ENCODE measurements at regions not wholly inside any gene's neighbourhood (a gene's known extent, or its start where the extent isn't known, plus 50 kb on each side); places are given as distances from the start of the nearest gene placed in this dataset.
A peak's percentile ranks its signal among the peaks of the same experiment; 100 is the strongest.

- H2BK5ac ChIP-seq (ENCODE audit: low read length), result no peak overlapping the region
- H3K9ac ChIP-seq (ENCODE audit: low read depth, low read length, poor library complexity), result no peak overlapping the region
- H3K23ac ChIP-seq (ENCODE audit: low read depth, low read length, poor library complexity), result no peak overlapping the region
- no peak overlapping the region for H2BK15ac ChIP-seq (ENCODE audit: low read length)
- no peak overlapping the region for H4K8ac ChIP-seq (ENCODE audit: low read depth, low read length)
- H2BK120ac ChIP-seq (ENCODE audit: low read depth, low read length), result no peak overlapping the region
- H2BK12ac ChIP-seq (ENCODE audit: low read length), result no peak overlapping the region
- no peak overlapping the region for H2AFZ ChIP-seq (ENCODE audit: low read length)
- H3K4me1 ChIP-seq (ENCODE audit: control insufficient read depth in 2 of 2, insufficient read depth in 1 of 2, low read depth in 1 of 2, low read length in 2 of 2), result peaks cover 0 to 1% of the 10 kb centered on the region in 2 donors
- H2AK5ac ChIP-seq (ENCODE audit: low read depth, low read length), result no peak overlapping the region
- H3K79me1 ChIP-seq (ENCODE audit: low read depth, low read length), result no peaks in the 10 kb centered on the region
- H3K9me3 ChIP-seq (replicated peaks in 1 of 2; ENCODE audit: control insufficient read depth in 2 of 2, insufficient read depth in 1 of 2, low read depth in 1 of 2, low read length in 2 of 2), result no peaks in the 10 kb centered on the region
- no peak overlapping the region for H3K14ac ChIP-seq (ENCODE audit: low read length)
- no CpG with 5 or more reads among the region's 3 CpGs for WGBS, 2 donors (ENCODE audit: extremely low coverage in 2 of 2, insufficient read length in 2 of 2, insufficient replicate concordance in 1 of 2)
- H3K36me3 ChIP-seq (replicated peaks in 1 of 2; ENCODE audit: control insufficient read depth in 2 of 2, insufficient read depth in 2 of 2, low read length in 2 of 2), result no peaks in the 10 kb centered on the region
- no peak for DNase-seq (ENCODE audit: low spot score)
- H3K4me3 ChIP-seq (ENCODE audit: low read length in 2 of 2), result no peak overlapping the region
- H4K91ac ChIP-seq (ENCODE audit: low read depth, low read length, poor library complexity), result no peak overlapping the region
- H3K4me2 ChIP-seq (ENCODE audit: insufficient read depth, low read length, poor library complexity, severe bottlenecking), result no peak overlapping the region
- no peak overlapping the region for H3K4ac ChIP-seq (ENCODE audit: low read length)
- H3K18ac ChIP-seq (ENCODE audit: low read length), result no peak overlapping the region
- H3K27me3 ChIP-seq (ENCODE audit: control insufficient read depth in 3 of 3, insufficient read depth in 3 of 3, low read depth in 1 of 3, low read length in 3 of 3), result peaks cover 0 to 4% (median 0%) of the 10 kb centered on the region in 3 experiments
- no peak overlapping the region for H3K27ac ChIP-seq (replicated peaks; ENCODE audit: low read length)
These were observed 134.2 kb upstream of the PIK3C3 start for GRCh38 chr18:41820784-41821183.

DNA sequence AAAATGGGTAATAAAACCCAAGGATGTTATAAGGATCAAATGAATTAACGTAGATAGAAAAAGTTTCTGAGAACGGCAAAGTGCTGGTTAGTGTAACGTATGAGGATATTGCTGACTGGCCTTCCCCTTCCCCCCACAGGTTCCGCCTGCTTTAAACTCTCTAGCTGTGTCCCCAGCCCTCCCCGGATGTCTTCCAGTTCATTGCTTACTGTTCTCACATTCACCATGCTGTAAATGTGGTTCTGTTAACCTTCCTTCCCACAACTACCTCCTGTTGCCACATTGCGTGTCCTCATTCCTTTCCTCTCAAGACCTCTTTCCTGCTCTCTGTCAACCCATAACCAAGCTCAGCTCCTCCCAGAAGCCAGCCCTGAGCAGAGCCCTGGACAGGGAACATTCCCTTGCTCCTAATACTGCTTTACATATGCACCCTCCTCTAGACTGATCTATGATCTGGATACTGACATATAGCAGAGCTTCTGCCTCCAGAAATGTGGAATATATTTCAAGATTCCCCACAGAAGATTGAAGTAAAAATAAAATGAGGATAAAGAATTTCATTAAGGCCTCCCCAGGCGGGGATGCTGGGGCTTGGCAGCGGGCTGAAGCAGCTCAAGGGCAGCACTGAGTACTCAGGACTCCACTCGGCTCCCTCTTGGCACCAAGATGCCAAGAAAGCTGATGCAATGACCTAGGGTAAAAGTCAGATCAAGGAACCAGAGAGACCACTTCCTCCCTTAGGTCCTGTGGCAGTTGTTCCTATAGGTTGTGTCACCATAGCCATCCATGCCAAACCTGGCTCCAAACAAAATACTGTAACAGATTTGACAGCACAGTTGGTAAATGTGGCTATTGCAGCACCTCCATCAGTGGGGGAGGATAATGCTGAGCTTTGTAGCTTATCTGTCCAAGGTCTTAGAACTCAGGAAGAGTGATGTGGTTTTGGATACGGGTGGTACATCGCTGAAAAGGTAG lies 136.4 kb upstream of the PIK3C3 start:
- Histone ChIP-seq H3K14ac (ENCODE audit: low read length) (no peak overlapping the region), H3K18ac (ENCODE audit: low read length) (peak overlapping the region; percentile 33), H3K27me3 (ENCODE audit: control insufficient read depth in 3 of 3, insufficient read depth in 3 of 3, low read depth in 1 of 3, low read length in 3 of 3) (peaks cover 0 to 4% (median 0%) of the 10 kb centered on the region in 3 experiments), H4K91ac (ENCODE audit: low read depth, low read length, poor library complexity) (no peak overlapping the region), H2AFZ (ENCODE audit: low read length) (no peak overlapping the region), H3K4me2 (ENCODE audit: insufficient read depth, low read length, poor library complexity, severe bottlenecking) (no peak overlapping the region), H3K23ac (ENCODE audit: low read depth, low read length, poor library complexity) (no peak overlapping the region), H2BK15ac (ENCODE audit: low read length) (no peak overlapping the region), H3K9me3 (replicated peaks in 1 of 2; ENCODE audit: control insufficient read depth in 2 of 2, insufficient read depth in 1 of 2, low read depth in 1 of 2, low read length in 2 of 2) (no peaks in the 10 kb centered on the region), H3K27ac (replicated peaks; ENCODE audit: low read length) (no peak overlapping the region), H3K4ac (ENCODE audit: low read length) (no peak overlapping the region), H3K9ac (ENCODE audit: low read depth, low read length, poor library complexity) (no peak overlapping the region), H2AK5ac (ENCODE audit: low read depth, low read length) (no peak overlapping the region), H2BK5ac (ENCODE audit: low read length) (no peak overlapping the region), H4K8ac (ENCODE audit: low read depth, low read length) (no peak overlapping the region), H3K4me1 (ENCODE audit: control insufficient read depth in 2 of 2, insufficient read depth in 1 of 2, low read depth in 1 of 2, low read length in 2 of 2) (peaks cover 0 to 1% of the 10 kb centered on the region in 2 donors), H2BK12ac (ENCODE audit: low read length) (no peak overlapping the region), H3K4me3 (ENCODE audit: low read length in 2 of 2) (no peak overlapping the region), H2BK120ac (ENCODE audit: low read depth, low read length) (no peak overlapping the region), H3K36me3 (replicated peaks in 1 of 2; ENCODE audit: control insufficient read depth in 2 of 2, insufficient read depth in 2 of 2, low read length in 2 of 2) (no peaks in the 10 kb centered on the region), H3K79me1 (ENCODE audit: low read depth, low read length) (no peaks in the 10 kb centered on the region)
- no CpG with 5 or more reads among the region's 11 CpGs for WGBS, 2 donors (ENCODE audit: extremely low coverage in 2 of 2, insufficient read length in 2 of 2, insufficient replicate concordance in 1 of 2)
- no peak for DNase-seq (ENCODE audit: low spot score)

DNA sequence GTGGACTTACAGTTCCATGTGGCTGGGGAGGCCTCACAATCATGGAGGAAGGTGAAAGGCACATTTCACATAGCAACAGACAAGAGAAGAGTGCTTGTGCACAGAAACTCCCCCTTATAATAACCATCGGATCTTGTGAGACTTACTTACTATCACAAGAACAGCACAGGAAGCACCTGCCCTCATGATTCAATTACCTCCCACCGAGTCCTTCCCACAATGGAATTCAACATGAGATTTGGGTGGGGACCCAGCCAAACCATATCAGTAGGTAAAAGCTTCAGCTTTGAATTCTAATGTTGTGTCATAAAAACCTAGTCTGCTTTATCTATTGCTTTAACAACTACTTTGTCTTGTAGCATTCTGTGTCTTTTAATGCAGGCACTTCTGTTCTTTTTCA lies 140.4 kb upstream of the PIK3C3 start:
- no peak overlapping the region for H3K4ac ChIP-seq (ENCODE audit: low read length)
- no peak overlapping the region for H3K18ac ChIP-seq (ENCODE audit: low read length)
- no peak overlapping the region for H3K4me2 ChIP-seq (ENCODE audit: insufficient read depth, low read length, poor library complexity, severe bottlenecking)
- H3K27ac ChIP-seq (replicated peaks; ENCODE audit: low read length), result no peak overlapping the region
- no peak overlapping the region for H2BK12ac ChIP-seq (ENCODE audit: low read length)
- no peak overlapping the region for H4K91ac ChIP-seq (ENCODE audit: low read depth, low read length, poor library complexity)
- H2BK5ac ChIP-seq (ENCODE audit: low read length), result no peak overlapping the region
- no peak overlapping the region for H2BK120ac ChIP-seq (ENCODE audit: low read depth, low read length)
- no peaks in the 10 kb centered on the region for H3K27me3 ChIP-seq (ENCODE audit: control insufficient read depth in 3 of 3, insufficient read depth in 3 of 3, low read depth in 1 of 3, low read length in 3 of 3)
- H3K36me3 ChIP-seq (replicated peaks in 1 of 2; ENCODE audit: control insufficient read depth in 2 of 2, insufficient read depth in 2 of 2, low read length in 2 of 2), result no peaks in the 10 kb centered on the region
- no peak overlapping the region for H3K14ac ChIP-seq (ENCODE audit: low read length)
- no peak overlapping the region for H3K9ac ChIP-seq (ENCODE audit: low read depth, low read length, poor library complexity)
- peaks cover 0 to 1% of the 10 kb centered on the region in 2 donors for H3K4me1 ChIP-seq (ENCODE audit: control insufficient read depth in 2 of 2, insufficient read depth in 1 of 2, low read depth in 1 of 2, low read length in 2 of 2)
- no peaks in the 10 kb centered on the region for H3K79me1 ChIP-seq (ENCODE audit: low read depth, low read length)
- no peak for DNase-seq (ENCODE audit: low spot score)
- H3K23ac ChIP-seq (ENCODE audit: low read depth, low read length, poor library complexity), result no peak overlapping the region
- no CpG with 5 or more reads among the region's 2 CpGs for WGBS, 2 donors (ENCODE audit: extremely low coverage in 2 of 2, insufficient read length in 2 of 2, insufficient replicate concordance in 1 of 2)
- no peak overlapping the region for H2AFZ ChIP-seq (ENCODE audit: low read length)
- no peaks in the 10 kb centered on the region for H3K9me3 ChIP-seq (replicated peaks in 1 of 2; ENCODE audit: control insufficient read depth in 2 of 2, insufficient read depth in 1 of 2, low read depth in 1 of 2, low read length in 2 of 2)
- H2AK5ac ChIP-seq (ENCODE audit: low read depth, low read length), result no peak overlapping the region
- H3K4me3 ChIP-seq (ENCODE audit: low read length in 2 of 2), result no peak overlapping the region
- H2BK15ac ChIP-seq (ENCODE audit: low read length), result no peak overlapping the region
- no peak overlapping the region for H4K8ac ChIP-seq (ENCODE audit: low read depth, low read length)

- Histone ChIP-seq H2AFZ (ENCODE audit: low read length) (no peak overlapping the region), H3K79me1 (ENCODE audit: low read depth, low read length) (no peaks in the 10 kb centered on the region), H4K8ac (ENCODE audit: low read depth, low read length) (no peak overlapping the region), H3K27me3 (ENCODE audit: control insufficient read depth in 3 of 3, insufficient read depth in 3 of 3, low read depth in 1 of 3, low read length in 3 of 3) (no peaks in the 10 kb centered on the region), H3K4ac (ENCODE audit: low read length) (no peak overlapping the region), H3K9ac (ENCODE audit: low read depth, low read length, poor library complexity) (no peak overlapping the region), H3K4me1 (ENCODE audit: control insufficient read depth in 2 of 2, insufficient read depth in 1 of 2, low read depth in 1 of 2, low read length in 2 of 2) (no peaks in the 10 kb centered on the region), H2AK5ac (ENCODE audit: low read depth, low read length) (no peak overlapping the region), H3K14ac (ENCODE audit: low read length) (no peak overlapping the region), H3K36me3 (replicated peaks in 1 of 2; ENCODE audit: control insufficient read depth in 2 of 2, insufficient read depth in 2 of 2, low read length in 2 of 2) (no peaks in the 10 kb centered on the region), H3K23ac (ENCODE audit: low read depth, low read length, poor library complexity) (no peak overlapping the region), H4K91ac (ENCODE audit: low read depth, low read length, poor library complexity) (no peak overlapping the region), H2BK5ac (ENCODE audit: low read length) (no peak overlapping the region), H3K4me2 (ENCODE audit: insufficient read depth, low read length, poor library complexity, severe bottlenecking) (no peak overlapping the region), H2BK12ac (ENCODE audit: low read length) (no peak overlapping the region), H3K4me3 (ENCODE audit: low read length in 2 of 2) (no peak overlapping the region), H3K18ac (ENCODE audit: low read length) (no peak overlapping the region), H3K9me3 (replicated peaks in 1 of 2; ENCODE audit: control insufficient read depth in 2 of 2, insufficient read depth in 1 of 2, low read depth in 1 of 2, low read length in 2 of 2) (no peaks in the 10 kb centered on the region), H2BK15ac (ENCODE audit: low read length) (no peak overlapping the region), H3K27ac (replicated peaks; ENCODE audit: low read length) (no peak overlapping the region), H2BK120ac (ENCODE audit: low read depth, low read length) (no peak overlapping the region)
- WGBS, 2 donors (ENCODE audit: extremely low coverage in 2 of 2, insufficient read length in 2 of 2, insufficient replicate concordance in 1 of 2), result no CpG with 5 or more reads among the region's 2 CpGs
- DNase-seq (ENCODE audit: low spot score), result no peak
These were observed 145.4 kb upstream of the PIK3C3 start for GRCh38 chr18:41809652-41810051.

All from neuronal stem cell (in vitro differentiated cells).